ENCODE measurements at regions not wholly inside any gene's neighbourhood (a gene's known extent, or its start where the extent isn't known, plus 50 kb on each side); places are given as distances from the start of the nearest gene placed in this dataset.

GRCh38 chr5:5822729-5823257 is 400.3 kb downstream of the ICE1 start:
- Histone ChIP-seq H3K36me3 (ENCODE audit: low read depth) (no peaks in the 10 kb centered on the region), H3K27ac (ENCODE audit: poor library complexity, severe bottlenecking) (no peak overlapping the region), H3K4me3 (ENCODE audit: severe bottlenecking) (no peak overlapping the region), H3K9me3 (ENCODE audit: severe bottlenecking) (no peaks in the 10 kb centered on the region), H3K27me3 (ENCODE audit: insufficient read depth, poor library complexity, severe bottlenecking) (peaks cover 5% of the 10 kb centered on the region), H3K4me1 (ENCODE audit: insufficient read depth, poor library complexity, severe bottlenecking) (no peaks in the 10 kb centered on the region)
- DNase-seq (ENCODE audit: low spot score) (no peak), ATAC-seq (ENCODE audit: low read depth) (no peak)
- TF ChIP-seq, protein P1, sequence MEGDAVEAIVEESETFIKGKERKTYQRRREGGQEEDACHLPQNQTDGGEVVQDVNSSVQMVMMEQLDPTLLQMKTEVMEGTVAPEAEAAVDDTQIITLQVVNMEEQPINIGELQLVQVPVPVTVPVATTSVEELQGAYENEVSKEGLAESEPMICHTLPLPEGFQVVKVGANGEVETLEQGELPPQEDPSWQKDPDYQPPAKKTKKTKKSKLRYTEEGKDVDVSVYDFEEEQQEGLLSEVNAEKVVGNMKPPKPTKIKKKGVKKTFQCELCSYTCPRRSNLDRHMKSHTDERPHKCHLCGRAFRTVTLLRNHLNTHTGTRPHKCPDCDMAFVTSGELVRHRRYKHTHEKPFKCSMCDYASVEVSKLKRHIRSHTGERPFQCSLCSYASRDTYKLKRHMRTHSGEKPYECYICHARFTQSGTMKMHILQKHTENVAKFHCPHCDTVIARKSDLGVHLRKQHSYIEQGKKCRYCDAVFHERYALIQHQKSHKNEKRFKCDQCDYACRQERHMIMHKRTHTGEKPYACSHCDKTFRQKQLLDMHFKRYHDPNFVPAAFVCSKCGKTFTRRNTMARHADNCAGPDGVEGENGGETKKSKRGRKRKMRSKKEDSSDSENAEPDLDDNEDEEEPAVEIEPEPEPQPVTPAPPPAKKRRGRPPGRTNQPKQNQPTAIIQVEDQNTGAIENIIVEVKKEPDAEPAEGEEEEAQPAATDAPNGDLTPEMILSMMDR (IDR thresholded peaks at IDR 0.05; ENCODE audit: poor library complexity, severe bottlenecking), result no peak

GRCh38 chr5:5816960-5817359 is 394.5 kb downstream of the ICE1 start:
- no peak for ATAC-seq (ENCODE audit: low read depth)
- Histone ChIP-seq H3K27ac (ENCODE audit: poor library complexity, severe bottlenecking) (no peak overlapping the region), H3K4me1 (ENCODE audit: insufficient read depth, poor library complexity, severe bottlenecking) (no peaks in the 10 kb centered on the region), H3K4me3 (ENCODE audit: severe bottlenecking) (no peak overlapping the region), H3K9me3 (ENCODE audit: severe bottlenecking) (no peaks in the 10 kb centered on the region), H3K27me3 (ENCODE audit: insufficient read depth, poor library complexity, severe bottlenecking) (peaks cover 5% of the 10 kb centered on the region), H3K36me3 (ENCODE audit: low read depth) (no peaks in the 10 kb centered on the region)
- TF ChIP-seq, protein P1 (IDR thresholded peaks at IDR 0.05; ENCODE audit: poor library complexity, severe bottlenecking), result no peak
- DNase-seq (ENCODE audit: low spot score), result no peak

DNA sequence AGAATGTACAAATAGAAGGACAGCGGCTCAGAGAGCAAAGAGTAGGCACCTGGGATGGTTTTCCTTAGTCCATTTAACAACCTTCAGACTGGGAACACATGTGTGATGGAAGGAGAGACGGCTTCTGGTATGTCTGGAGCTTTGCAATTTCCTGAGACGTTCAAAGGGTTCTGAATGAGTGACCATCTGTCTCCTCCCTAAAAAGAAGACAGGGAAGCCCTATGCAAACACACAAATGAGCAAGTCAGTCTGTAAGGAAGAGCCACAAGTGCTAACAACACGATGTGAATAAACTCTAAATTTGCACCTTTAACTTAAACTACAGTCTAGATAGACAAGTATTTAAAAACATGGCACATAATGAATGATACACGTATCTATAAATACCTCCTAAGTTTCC is 391.0 kb downstream of the ICE1 start:
- Histone ChIP-seq H3K4me3 (ENCODE audit: severe bottlenecking) (no peak overlapping the region), H3K9me3 (ENCODE audit: severe bottlenecking) (no peaks in the 10 kb centered on the region), H3K36me3 (ENCODE audit: low read depth) (no peaks in the 10 kb centered on the region), H3K27me3 (ENCODE audit: insufficient read depth, poor library complexity, severe bottlenecking) (no peaks in the 10 kb centered on the region), H3K27ac (ENCODE audit: poor library complexity, severe bottlenecking) (no peak overlapping the region), H3K4me1 (ENCODE audit: insufficient read depth, poor library complexity, severe bottlenecking) (no peaks in the 10 kb centered on the region)
- ATAC-seq (ENCODE audit: low read depth) (no peak), DNase-seq (ENCODE audit: low spot score) (no peak)
- TF ChIP-seq, protein P1 (IDR thresholded peaks at IDR 0.05; ENCODE audit: poor library complexity, severe bottlenecking), result no peak

GRCh38 chr5:5810461-5810860 is 388.0 kb downstream of the ICE1 start:
- TF ChIP-seq, protein P1 (IDR thresholded peaks at IDR 0.05; ENCODE audit: poor library complexity, severe bottlenecking), result no peak
- Histone ChIP-seq H3K27me3 (ENCODE audit: insufficient read depth, poor library complexity, severe bottlenecking) (peaks cover under 1% of the 10 kb centered on the region), H3K27ac (ENCODE audit: poor library complexity, severe bottlenecking) (no peak overlapping the region), H3K36me3 (ENCODE audit: low read depth) (no peaks in the 10 kb centered on the region), H3K4me3 (ENCODE audit: severe bottlenecking) (no peak overlapping the region), H3K9me3 (ENCODE audit: severe bottlenecking) (no peaks in the 10 kb centered on the region), H3K4me1 (ENCODE audit: insufficient read depth, poor library complexity, severe bottlenecking) (no peaks in the 10 kb centered on the region)
- ATAC-seq (ENCODE audit: low read depth), result no peak
- DNase-seq (ENCODE audit: low spot score), result no peak

GRCh38 chr5:5805916-5806315 is 383.4 kb downstream of the ICE1 start:
- TF ChIP-seq, protein P1 (IDR thresholded peaks at IDR 0.05; ENCODE audit: poor library complexity, severe bottlenecking), result no peak
- H3K4me1 ChIP-seq (ENCODE audit: insufficient read depth, poor library complexity, severe bottlenecking), result no peaks in the 10 kb centered on the region
- peaks cover 3% of the 10 kb centered on the region for H3K27me3 ChIP-seq (ENCODE audit: insufficient read depth, poor library complexity, severe bottlenecking)
- H3K4me3 ChIP-seq (ENCODE audit: severe bottlenecking), result no peak overlapping the region
- H3K9me3 ChIP-seq (ENCODE audit: severe bottlenecking), result no peaks in the 10 kb centered on the region
- no peaks in the 10 kb centered on the region for H3K36me3 ChIP-seq (ENCODE audit: low read depth)
- ATAC-seq (ENCODE audit: low read depth) (no peak), DNase-seq (ENCODE audit: low spot score) (no peak)
- H3K27ac ChIP-seq (ENCODE audit: poor library complexity, severe bottlenecking), result no peak overlapping the region
